ENCODE measurements at regions not wholly inside any gene's neighbourhood (a gene's known extent, or its start where the extent isn't known, plus 50 kb on each side); places are given as distances from the start of the nearest gene placed in this dataset.

GRCh38 chr1:98073106-98073505 is 152.3 kb upstream of the DPYD start:
- TF ChIP-seq CTCF (IDR thresholded peaks at IDR 0.05) (no peak), EZH2 (IDR thresholded peaks at IDR 0.05) (no peak)

All from neural progenitor cell (in vitro differentiated cells).